CD14-positive monocyte (primary cell): ENCODE measurements at regions not wholly inside any gene's neighbourhood (a gene's known extent, or its start where the extent isn't known, plus 50 kb on each side); places are given as distances from the start of the nearest gene placed in this dataset.

Experiments
- DNase-seq, 3 donors: peaks; one replicate each; pipeline ENCODE4 v3.0.0-alpha.2; 2011 to 2022
- H2AFZ ChIP-seq: 2 replicates; pipeline ENCODE4 v1.6.0; 2012; ENCODE audit warnings: mild to moderate bottlenecking, low read depth, low read length, inconsistent platforms; ENCODE audit not compliant: insufficient read depth, poor library complexity, severe bottlenecking
- H3K27ac ChIP-seq, 2 donors: 1 replicate in 1 of 2; 2 replicates in 1 of 2; pipeline ENCODE4 v1.5.1; 2012 to 2013; ENCODE audit warnings: low read length in 2 of 2, control low read depth in 1 of 2, inconsistent platforms in 1 of 2, low read depth in 1 of 2, mild to moderate bottlenecking in 1 of 2
- H3K27me3 ChIP-seq, 2 donors: one replicate each; pipeline versions ENCODE4 v1.6.0 to v1.6.1; 2011 to 2013; ENCODE audit warnings: low read length in 2 of 2; ENCODE audit not compliant: control insufficient read depth in 2 of 2, insufficient read depth in 2 of 2
- H3K36me3 ChIP-seq, 2 donors: replicated peaks in 1 of 2; 1 replicate in 1 of 2; 2 replicates in 1 of 2; pipeline versions ENCODE4 v1.5.1 to v1.6.1; 2012 to 2013; ENCODE audit warnings: low read length in 2 of 2, control low read depth in 1 of 2, inconsistent platforms in 1 of 2, mild to moderate bottlenecking in 1 of 2; ENCODE audit not compliant: insufficient read depth in 2 of 2, control insufficient read depth in 1 of 2
- H3K4me1 ChIP-seq, 2 donors: 1 replicate in 1 of 2; 2 replicates in 1 of 2; pipeline versions ENCODE4 v1.5.1 to v1.6.1; 2012 to 2013; ENCODE audit warnings: low read length in 2 of 2, control low read depth in 1 of 2, inconsistent platforms in 1 of 2, mild to moderate bottlenecking in 1 of 2, moderate library complexity in 1 of 2; ENCODE audit not compliant: insufficient read depth in 2 of 2, control insufficient read depth in 1 of 2
- H3K4me2 ChIP-seq: replicated peaks from 2 replicates; pipeline ENCODE3; 2012; ENCODE audit warnings: low read length, moderate library complexity, mild to moderate bottlenecking; ENCODE audit not compliant: poor library complexity, severe bottlenecking; ENCODE audit errors: extremely low read depth
- H3K4me3 ChIP-seq, 3 experiments: fragments of 200-600 bp in 1 of 3; sonication (generic) in 1 of 3; replicated peaks in 1 of 3; 1 replicate in 2 of 3; 2 replicates in 1 of 3; pipeline ENCODE4 v1.5.1; 2011 to 2013; ENCODE audit warnings: low read length in 3 of 3, mild to moderate bottlenecking in 3 of 3, control low read depth in 2 of 3, low read depth in 2 of 3, inconsistent platforms in 1 of 3, moderate library complexity in 1 of 3
- H3K79me2 ChIP-seq: 2 replicates; pipeline ENCODE4 v1.6.0; 2012; ENCODE audit warnings: mild to moderate bottlenecking, control low read depth, inconsistent platforms, low read length, moderate library complexity; ENCODE audit not compliant: insufficient read depth
- H3K9ac ChIP-seq: 2 replicates; pipeline ENCODE4 v1.6.0; 2017; ENCODE audit warnings: low read length, mild to moderate bottlenecking; ENCODE audit not compliant: insufficient read depth, poor library complexity, severe bottlenecking
- H3K9me3 ChIP-seq, 2 donors: replicated peaks in 1 of 2; 1 replicate in 1 of 2; 2 replicates in 1 of 2; pipeline versions ENCODE4 v1.5.1 to v1.6.1; 2012 to 2013; ENCODE audit warnings: low read length in 2 of 2, control low read depth in 1 of 2; ENCODE audit not compliant: control insufficient read depth in 1 of 2, insufficient read depth in 1 of 2
- H4K20me1 ChIP-seq: 2 replicates; pipeline ENCODE4 v1.6.0; 2012; ENCODE audit warnings: mild to moderate bottlenecking, low read length, control low read depth, moderate library complexity; ENCODE audit not compliant: insufficient read depth
- H3K27ac Mint-ChIP-seq, 7 donors: one replicate each; pipeline ENCODE4 v1.8.0; 2020; ENCODE audit warnings: mild to moderate bottlenecking in 7 of 7, mixed read lengths in 7 of 7, moderate library complexity in 6 of 7, inconsistent platforms in 2 of 7
- H3K27me3 Mint-ChIP-seq, 3 donors: one replicate each; pipeline ENCODE4 v1.8.0; 2021 to 2022; ENCODE audit warnings: low read depth in 3 of 3, mild to moderate bottlenecking in 3 of 3, mixed read lengths in 3 of 3, moderate library complexity in 3 of 3, inconsistent platforms in 1 of 3
- H3K36me3 Mint-ChIP-seq, 2 donors: one replicate each; pipeline ENCODE4 v1.8.0; 2020; ENCODE audit warnings: mixed read lengths in 2 of 2, inconsistent platforms in 1 of 2, mild to moderate bottlenecking in 1 of 2
- H3K4me1 Mint-ChIP-seq: one replicate; pipeline ENCODE4 v1.8.0; 2020; ENCODE audit warnings: mild to moderate bottlenecking, mixed read lengths
- H3K4me3 Mint-ChIP-seq, 2 donors: one replicate each; pipeline ENCODE4 v1.8.0; 2020; ENCODE audit warnings: mild to moderate bottlenecking in 2 of 2, mixed read lengths in 2 of 2, moderate library complexity in 1 of 2
- H3K9me3 Mint-ChIP-seq, 7 donors: one replicate each; pipeline ENCODE4 v1.8.0; 2020 to 2022; ENCODE audit warnings: mixed read lengths in 7 of 7, mild to moderate bottlenecking in 6 of 7, moderate library complexity in 6 of 7, inconsistent platforms in 2 of 7
- CTCF ChIP-seq: fragments of 200-600 bp; IDR thresholded peaks from one replicate; pipeline ENCODE4 v1.8.0; 2022; ENCODE audit warnings: antibody characterized with exemption, mild to moderate bottlenecking
- WGBS: methylation state at CpG from one replicate; pipeline ENCODE4 v1.1.5; 2013; ENCODE audit warnings: missing lambda C conversion rate; ENCODE audit not compliant: insufficient coverage; 5-methylcytosine and 5-hydroxymethylcytosine counted together
- intact Hi-C, 2 donors: fragments of 100-400 bp; cut with micrococcal nuclease; formaldehyde crosslinking; loops; one replicate each; pipeline versions ENCODE4 v1.15.0 to v1.15.1; 2023

GRCh38 chr1:29601021-29601420 lies 364.7 kb downstream of the PTPRU start:
- no peak for TF ChIP-seq CTCF
- H3K4me3 ChIP-seq, result no peak overlapping the region
- peaks cover 4 to 7% (median 7%) of the 10 kb centered on the region in 3 donors for H3K27me3 Mint-ChIP-seq
- H3K9ac ChIP-seq, result no peak overlapping the region
- H3K4me2 ChIP-seq, result no peak overlapping the region
- H3K9me3 ChIP-seq, result no peaks in the 10 kb centered on the region
- H3K79me2 ChIP-seq, result no peaks in the 10 kb centered on the region
- intact Hi-C loops, result no loop called here
- H3K36me3 Mint-ChIP-seq, result no peaks in the 10 kb centered on the region
- H3K27ac ChIP-seq, result no peak overlapping the region
- no peaks in the 10 kb centered on the region for H3K4me1 ChIP-seq
- H4K20me1 ChIP-seq, result no peaks in the 10 kb centered on the region
- H3K27ac Mint-ChIP-seq, result no peak overlapping the region
- H3K4me3 Mint-ChIP-seq, result no peak overlapping the region
- H3K4me1 Mint-ChIP-seq, result no peaks in the 10 kb centered on the region
- H2AFZ ChIP-seq, result no peak overlapping the region
- DNase-seq, result no peak
- no peaks in the 10 kb centered on the region for H3K27me3 ChIP-seq
- peaks cover 0 to 6% (median 2%) of the 10 kb centered on the region in 7 donors for H3K9me3 Mint-ChIP-seq
- H3K36me3 ChIP-seq, result no peaks in the 10 kb centered on the region
- WGBS, result 81% methylated on average over 2 of the region's 3 CpGs

DNA sequence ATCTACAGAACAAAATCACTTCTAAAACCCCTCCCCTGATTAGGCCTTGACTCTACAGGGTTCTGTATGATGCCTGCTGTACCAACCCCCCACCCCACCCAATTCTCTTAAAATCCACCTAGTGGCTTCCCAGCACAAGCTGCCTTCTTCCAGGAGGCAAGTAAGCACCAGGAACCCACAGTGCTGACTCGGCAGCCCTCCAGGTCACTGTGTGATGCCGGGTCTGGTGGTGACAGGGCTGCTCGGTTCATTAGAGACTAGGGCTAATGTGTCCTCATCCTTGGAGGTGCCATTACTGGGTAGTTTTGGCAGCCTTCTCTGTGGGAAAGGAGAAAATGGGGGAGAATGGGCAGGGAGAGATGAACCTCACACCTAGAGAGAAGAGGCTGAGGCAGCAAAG lies 363.5 kb downstream of the PTPRU start:
- Histone ChIP-seq H3K27ac (no peak overlapping the region), H2AFZ (no peak overlapping the region), H3K4me2 (no peak overlapping the region), H3K9me3 (no peaks in the 10 kb centered on the region), H4K20me1 (no peaks in the 10 kb centered on the region), H3K4me1 (no peaks in the 10 kb centered on the region), H3K36me3 (no peaks in the 10 kb centered on the region), H3K4me3 (no peak overlapping the region), H3K27me3 (no peaks in the 10 kb centered on the region), H3K9ac (no peak overlapping the region), H3K79me2 (no peaks in the 10 kb centered on the region)
- no peak overlapping the region for H3K4me3 Mint-ChIP-seq
- intact Hi-C loops, result no loop called here
- TF ChIP-seq CTCF, result no peak
- H3K4me1 Mint-ChIP-seq, result no peaks in the 10 kb centered on the region
- no peaks in the 10 kb centered on the region for H3K36me3 Mint-ChIP-seq
- no peak overlapping the region for H3K27ac Mint-ChIP-seq
- peaks cover 4 to 7% (median 7%) of the 10 kb centered on the region in 3 donors for H3K27me3 Mint-ChIP-seq
- no peak for DNase-seq
- WGBS, result 94% methylated on average over 3 of the region's 3 CpGs
- peaks cover 0 to 6% (median 0%) of the 10 kb centered on the region in 7 donors for H3K9me3 Mint-ChIP-seq
